ENCODE measurements at regions not wholly inside any gene's neighbourhood (a gene's known extent, or its start where the extent isn't known, plus 50 kb on each side); places are given as distances from the start of the nearest gene placed in this dataset.

- TF ChIP-seq ZFYVE20 (CRISPR knock-in tag; IDR thresholded peaks at IDR 0.05; ENCODE audit: borderline replicate concordance, low read depth) (no peak), SP2 (CRISPR knock-in tag; IDR thresholded peaks at IDR 0.05) (no peak), IRX3 (CRISPR knock-in tag; IDR thresholded peaks at IDR 0.05; ENCODE audit: borderline replicate concordance, low read depth) (no peak), AGO2 (optimal IDR thresholded peaks at IDR 0.05; ENCODE audit: low read depth, low read length) (no peak)
These were observed 66.2 kb upstream of the APOBEC4 start (continued) for GRCh38 chr1:183719289-183719688.

DNA sequence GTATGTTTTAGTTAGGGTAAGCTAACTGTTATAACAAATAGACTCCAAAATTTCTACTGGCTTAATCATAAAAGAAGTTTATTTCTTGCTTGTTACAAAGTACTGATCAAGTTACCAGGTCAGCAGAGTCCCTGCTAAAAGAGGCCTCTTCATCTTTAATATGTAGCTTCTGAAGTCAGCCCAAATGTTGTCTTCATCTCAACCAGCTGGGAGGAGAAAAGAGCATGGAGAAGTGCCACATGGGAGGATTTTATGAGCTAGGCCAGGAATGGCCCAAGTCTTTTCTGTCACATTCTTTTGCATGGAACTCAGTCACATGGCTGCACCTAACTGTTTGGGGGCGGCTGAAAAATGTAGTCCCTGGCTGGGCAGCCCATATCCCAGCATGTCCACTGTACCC lies 63.2 kb upstream of the APOBEC4 start:
- Histone ChIP-seq H3K4me2 (ENCODE audit: low read depth, low read length) (no peak overlapping the region), H3K4me3 (replicated peaks in 1 of 3; ENCODE audit: insufficient read depth in 1 of 3, low read depth in 2 of 3, low read length in 3 of 3) (no peak overlapping the region), H3K9ac (ENCODE audit: insufficient read depth, low read depth, low read length) (no peak overlapping the region), H3K27ac (ENCODE audit: extremely low read length, insufficient read depth, low read length) (no peak overlapping the region), H3K9me3 (ENCODE audit: low read length) (no peaks in the 10 kb centered on the region), H3K27me3 (ENCODE audit: control insufficient read depth in 1 of 2, insufficient read depth in 2 of 2, low read length in 2 of 2) (no peaks in the 10 kb centered on the region), H4K20me1 (ENCODE audit: insufficient read depth, low read length) (no peaks in the 10 kb centered on the region), H3K79me2 (ENCODE audit: insufficient read depth, low read length) (no peaks in the 10 kb centered on the region), H2AFZ (ENCODE audit: low read length) (no peak overlapping the region), H3K36me3 (replicated peaks in 1 of 2; ENCODE audit: control insufficient read depth in 1 of 2, insufficient read depth in 2 of 2, low read length in 2 of 2) (no peaks in the 10 kb centered on the region), H3K4me1 (ENCODE audit: insufficient read depth, low read length) (no peaks in the 10 kb centered on the region)
- ChIA-PET CTCF (ENCODE audit: low intra/inter-chr PET ratio, low total read pairs) (no interaction called here), POLR2A (no interaction called here)
- WGBS (ENCODE audit: low lambda C conversion rate): no CpG with 5 or more reads among the region's 1 CpG
- BruUV-seq (replicated peaks): no TSS peak
- FAIRE-seq: no peak
- TF ChIP-seq ZBTB7A (CRISPR knock-in tag; IDR thresholded peaks at IDR 0.05) (no peak), ZNF724P (CRISPR knock-in tag; IDR thresholded peaks at IDR 0.05; ENCODE audit: borderline replicate concordance) (no peak), ZMYM4 (CRISPR knock-in tag; IDR thresholded peaks at IDR 0.05) (no peak), ZNF251 (CRISPR knock-in tag; IDR thresholded peaks at IDR 0.05) (no peak)
- intact Hi-C loops (cut with micrococcal nuclease; ENCODE audit: unreplicated experiment) (no loop called here), in situ Hi-C loops (cut with HindIII; ENCODE audit: extremely low pct_ligation_motif_present, low pct_unique_long_range_greater_than_20kb) (no loop called here)
- no peak for DNase-seq (ENCODE audit: low spot score)
- ATAC-seq: no peak

DNA sequence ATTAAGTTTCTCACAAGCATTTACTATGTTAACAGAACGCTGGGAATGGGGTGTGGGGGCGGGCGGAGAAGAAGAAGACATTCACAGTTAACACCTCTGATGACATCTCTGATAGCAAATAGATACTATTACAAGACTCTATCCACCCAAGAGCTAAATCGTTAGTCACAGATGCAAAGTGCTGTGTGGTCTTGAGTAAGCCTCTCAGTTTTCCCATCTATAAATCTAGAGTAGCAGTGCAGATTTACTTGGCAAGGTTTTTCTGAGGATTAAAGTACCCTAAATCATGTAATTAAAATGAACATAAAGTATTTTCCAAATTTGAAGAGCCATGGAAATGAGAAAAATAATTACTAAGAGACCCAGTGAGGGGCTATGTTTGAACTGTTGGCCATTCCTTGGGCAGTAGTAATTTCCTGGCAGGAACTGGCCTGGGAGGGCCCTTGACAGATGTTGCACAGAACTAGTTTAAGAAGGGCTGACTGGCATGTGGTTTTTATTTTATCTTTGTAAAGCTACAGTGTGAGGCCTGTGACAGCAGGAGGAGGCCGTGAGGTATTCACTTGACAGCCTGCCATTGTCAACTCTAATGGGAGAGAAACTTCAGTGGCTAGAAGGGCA lies 58.7 kb upstream of the APOBEC4 start:
- Histone ChIP-seq H2AFZ (ENCODE audit: low read length) (no peak overlapping the region), H4K20me1 (ENCODE audit: insufficient read depth, low read length) (no peaks in the 10 kb centered on the region), H3K36me3 (replicated peaks in 1 of 2; ENCODE audit: control insufficient read depth in 1 of 2, insufficient read depth in 2 of 2, low read length in 2 of 2) (no peaks in the 10 kb centered on the region; a peak in 1 of 5 replicates), H3K4me1 (ENCODE audit: insufficient read depth, low read length) (no peaks in the 10 kb centered on the region), H3K4me3 (replicated peaks in 1 of 3; ENCODE audit: insufficient read depth in 1 of 3, low read depth in 2 of 3, low read length in 3 of 3) (no peak overlapping the region), H3K79me2 (ENCODE audit: insufficient read depth, low read length) (no peaks in the 10 kb centered on the region), H3K4me2 (ENCODE audit: low read depth, low read length) (no peak overlapping the region), H3K9me3 (ENCODE audit: low read length) (no peaks in the 10 kb centered on the region), H3K27me3 (ENCODE audit: control insufficient read depth in 1 of 2, insufficient read depth in 2 of 2, low read length in 2 of 2) (no peaks in the 10 kb centered on the region), H3K9ac (ENCODE audit: insufficient read depth, low read depth, low read length) (no peak overlapping the region), H3K27ac (ENCODE audit: extremely low read length, insufficient read depth, low read length) (no peak overlapping the region)
- no peak for DNase-seq (ENCODE audit: low spot score)
- in situ Hi-C loops (cut with HindIII; ENCODE audit: extremely low pct_ligation_motif_present, low pct_unique_long_range_greater_than_20kb): no loop called here
- ChIA-PET POLR2A (no interaction called here), CTCF (ENCODE audit: low intra/inter-chr PET ratio, low total read pairs) (no interaction called here)
- 94% methylated on average over 5 of the region's 5 CpGs for WGBS (ENCODE audit: low lambda C conversion rate)
- intact Hi-C loops (cut with micrococcal nuclease; ENCODE audit: unreplicated experiment): no loop called here
- no TSS peak for BruUV-seq (replicated peaks)
- ATAC-seq: no peak
- no peak for FAIRE-seq
- no peak for TF ChIP-seq MIER2 (CRISPR knock-in tag; IDR thresholded peaks at IDR 0.05)
- TF ChIP-seq MAFK (conservative IDR thresholded peaks at IDR 0.05 in 1 of 2, IDR thresholded peaks at IDR 0.05 in 1 of 2; ENCODE audit: low read length in 2 of 2): no peak

All from HepG2 (cell line).